ENCODE measurements at regions not wholly inside any gene's neighbourhood (a gene's known extent, or its start where the extent isn't known, plus 50 kb on each side); places are given as distances from the start of the nearest gene placed in this dataset.
"Not testable (repeated sequence)": the region's sequence is repeated elsewhere in the genome, so short reads cannot be mapped to it uniquely, and the experiment has no call there.

DNA sequence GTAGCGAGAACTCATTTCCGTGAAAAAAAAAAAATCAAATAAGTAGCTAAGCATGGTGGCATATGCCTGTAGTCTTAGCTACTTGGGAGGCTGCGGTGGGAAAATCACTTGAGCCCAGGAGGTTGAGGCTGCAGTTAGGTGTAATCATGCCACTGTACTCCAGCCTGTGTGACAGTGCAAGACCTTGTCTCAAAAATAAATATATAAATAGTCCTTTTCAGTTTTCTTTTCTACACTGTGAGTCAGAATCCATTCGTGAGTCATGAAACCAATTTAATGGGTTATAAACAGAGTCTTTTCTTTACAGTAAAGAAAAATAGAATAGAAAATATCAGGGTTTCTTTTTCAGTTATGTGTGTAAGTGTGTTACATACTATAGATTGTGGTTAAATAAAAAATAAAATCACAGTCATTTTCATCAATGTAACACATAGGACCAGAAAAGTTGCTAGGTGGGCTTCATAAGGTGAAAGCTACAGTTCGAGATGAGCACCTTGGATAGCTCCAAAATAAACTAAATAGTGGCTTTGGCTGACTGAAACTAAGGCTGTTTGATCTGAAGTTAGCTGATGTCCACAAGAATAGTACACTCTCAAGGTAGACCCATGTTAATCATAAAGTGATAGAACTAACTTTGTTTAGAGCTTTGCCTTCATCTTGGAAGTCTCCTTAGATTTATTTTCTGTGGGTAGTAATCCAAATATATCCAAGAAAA lies 781.1 kb downstream of the GATA3 start:
- no peak for DNase-seq
- ATAC-seq: no peak
- intact Hi-C loops (cut with DNase I): no loop called here

DNA sequence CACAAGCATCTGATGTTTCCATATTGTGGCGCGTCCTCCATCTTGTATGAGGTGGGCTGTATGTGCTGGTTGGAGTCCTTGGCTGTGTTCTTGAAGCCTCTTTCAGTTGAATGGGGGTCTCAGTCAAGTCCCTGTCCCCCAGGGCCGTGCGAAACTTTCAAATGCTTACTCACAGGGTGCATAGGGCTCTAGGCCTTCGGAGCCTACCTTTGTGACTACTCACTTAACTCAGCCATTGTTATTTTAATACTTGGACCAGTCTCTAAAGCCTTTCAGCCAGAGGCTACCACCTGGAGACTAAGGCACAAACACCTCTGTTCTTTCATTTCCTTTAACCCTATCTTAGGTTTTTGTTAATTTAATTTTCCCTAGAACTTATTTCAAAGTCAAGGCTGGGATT lies 785.9 kb downstream of the GATA3 start:
- no peak for ATAC-seq

DNA sequence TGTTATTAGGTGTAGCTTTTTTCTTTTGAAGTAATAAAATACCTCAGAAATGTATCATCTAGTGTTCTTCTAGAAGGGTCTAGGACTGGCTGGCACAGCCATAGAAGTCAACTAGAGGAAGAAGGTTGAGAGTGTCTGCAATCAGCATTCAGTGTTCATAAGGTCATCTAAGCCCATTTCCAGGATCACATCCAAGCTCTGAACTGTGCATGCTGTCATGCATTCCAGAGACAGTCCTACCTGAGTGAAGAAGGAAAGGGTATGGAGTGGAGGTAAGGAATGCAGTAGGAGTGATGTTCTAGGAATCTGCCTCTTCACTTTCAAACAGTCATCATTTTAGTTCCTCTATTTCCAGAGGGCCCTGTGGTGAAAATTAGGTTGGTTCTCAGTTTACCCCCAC lies 789.7 kb downstream of the GATA3 start:
- ATAC-seq (no peak), DNase-seq (no peak)
- intact Hi-C loops (cut with DNase I): no loop called here

More for the DNA sequence above, 785.9 kb downstream of the GATA3 start:
- DNase-seq: no peak
- intact Hi-C loops (cut with DNase I): no loop called here

DNA sequence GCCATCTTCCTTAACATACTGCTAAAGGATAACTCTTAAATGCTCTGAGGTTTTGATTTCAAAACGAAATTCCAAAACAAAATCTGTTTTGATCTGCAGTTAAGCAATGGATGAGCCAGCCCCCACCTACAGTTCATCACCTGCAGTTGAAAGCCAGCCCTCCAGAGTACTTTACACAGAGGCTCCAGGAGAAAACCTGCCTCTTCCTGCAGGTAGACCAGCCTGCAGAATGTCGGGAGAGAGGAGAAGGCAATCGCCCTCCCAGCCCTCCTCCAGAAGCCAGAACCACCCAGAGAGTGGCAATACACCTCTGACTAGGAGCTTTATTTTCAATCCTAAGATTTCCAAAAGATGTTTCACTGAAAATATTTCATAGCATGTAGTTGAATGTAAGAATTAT lies 798.1 kb downstream of the GATA3 start:
- intact Hi-C loops (cut with DNase I): no loop called here
- ATAC-seq (no peak), DNase-seq (no peak)

DNA sequence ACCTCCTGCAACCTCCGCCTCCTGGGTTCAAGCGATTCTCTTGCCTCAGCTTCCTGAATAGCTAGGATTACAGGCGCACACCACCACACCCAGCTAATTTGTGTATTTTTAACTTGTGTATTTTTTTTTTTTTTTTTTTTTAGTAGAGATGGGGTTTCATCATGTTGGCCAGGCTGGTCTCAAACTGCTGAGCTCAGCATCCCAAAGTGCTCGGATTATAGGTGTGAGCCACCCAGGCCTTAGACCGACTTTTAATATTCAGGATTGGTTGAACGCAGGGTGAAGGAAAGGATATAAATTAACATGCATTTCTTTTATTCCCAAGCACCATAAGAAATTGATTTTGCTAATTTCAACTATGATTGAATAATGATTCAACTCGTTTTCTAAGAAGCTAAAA lies 798.6 kb downstream of the GATA3 start:
- ATAC-seq: no peak
- no peak for DNase-seq
- intact Hi-C loops (cut with DNase I): no loop called here

DNA sequence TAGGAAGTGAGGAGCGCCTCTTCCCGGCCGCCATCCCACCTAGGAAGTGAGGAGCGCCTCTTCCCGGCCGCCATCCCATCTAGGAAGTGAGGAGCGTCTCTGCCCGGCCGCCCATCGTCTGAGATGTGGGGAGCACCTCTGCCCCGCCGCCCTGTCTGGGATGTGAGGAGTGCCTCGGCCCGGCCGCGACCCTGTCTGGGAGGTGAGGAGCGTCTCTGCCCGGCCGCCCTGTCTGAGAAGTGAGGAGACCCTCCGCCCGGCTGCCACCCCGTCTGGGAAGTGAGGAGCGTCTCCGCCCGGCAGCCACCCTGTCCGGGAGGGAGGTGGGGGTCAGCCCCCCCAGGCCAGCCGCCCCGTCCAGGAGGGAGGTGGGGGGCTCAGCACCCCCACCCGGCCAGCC lies 814.4 kb downstream of the GATA3 start:
- intact Hi-C loops (cut with DNase I); ATAC-seq; DNase-seq: not testable (repeated sequence)

DNA sequence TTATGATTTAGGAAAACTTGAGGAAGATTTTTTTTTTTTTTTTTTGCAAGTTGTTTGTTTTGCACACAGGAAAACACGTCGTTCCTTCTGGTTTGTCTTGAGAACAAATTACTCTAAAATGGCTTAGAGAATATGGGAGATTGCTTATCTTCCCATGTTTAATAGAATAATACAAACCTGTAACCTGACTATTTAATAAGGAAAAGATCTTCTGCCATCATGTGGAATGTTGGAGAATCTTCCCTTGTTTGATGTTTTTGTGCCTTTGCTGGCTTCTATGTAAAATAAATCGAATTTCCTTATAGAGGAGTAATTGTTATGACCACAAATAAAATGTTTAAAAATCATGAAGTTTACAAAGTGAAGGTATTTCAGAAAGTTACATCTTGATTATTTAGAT lies 818.8 kb downstream of the GATA3 start:
- DNase-seq: no peak
- no peak for ATAC-seq
- intact Hi-C loops (cut with DNase I): no loop called here

DNA sequence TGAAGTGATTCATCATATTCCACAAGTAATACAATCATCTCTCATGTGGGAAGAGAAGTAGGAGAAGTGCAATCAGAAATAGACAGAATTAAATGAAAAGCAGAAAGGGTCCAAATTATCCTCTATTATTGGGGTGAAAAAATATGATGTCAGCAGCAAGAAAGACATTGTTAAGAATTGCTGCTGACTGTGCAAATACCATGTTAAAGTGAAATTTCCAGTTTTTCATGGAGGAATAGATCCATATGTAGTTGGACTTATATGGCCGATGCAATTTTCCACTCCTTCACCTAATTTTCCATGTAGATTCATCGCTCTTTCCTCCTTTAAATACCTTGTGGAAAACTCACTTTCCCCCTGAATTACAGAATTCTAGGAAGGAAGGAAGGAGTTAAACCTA lies 819.8 kb downstream of the GATA3 start:
- intact Hi-C loops (cut with DNase I): no loop called here
- ATAC-seq (no peak), DNase-seq (no peak)

DNA sequence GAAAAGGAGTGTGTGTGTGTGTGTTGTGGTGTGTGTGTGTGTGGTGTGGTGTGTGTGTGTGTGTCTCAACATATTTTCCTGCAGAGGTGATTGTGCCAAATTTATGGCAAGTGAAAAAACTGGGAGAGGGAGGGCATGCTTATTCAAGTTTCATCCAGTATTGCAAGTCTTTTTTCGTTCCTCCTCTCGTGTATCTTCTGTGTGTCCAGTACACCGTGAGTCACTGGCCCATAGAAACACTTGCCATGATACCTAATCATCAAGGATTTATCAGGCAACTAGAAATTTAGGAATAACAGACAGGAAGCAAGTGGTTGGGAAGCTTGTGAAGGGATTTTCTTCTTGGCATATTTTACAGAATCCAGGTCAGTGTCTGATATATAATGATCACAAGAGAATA lies 820.5 kb downstream of the GATA3 start:
- intact Hi-C loops (cut with DNase I): no loop called here
- ATAC-seq (no peak), DNase-seq (no peak)

DNA sequence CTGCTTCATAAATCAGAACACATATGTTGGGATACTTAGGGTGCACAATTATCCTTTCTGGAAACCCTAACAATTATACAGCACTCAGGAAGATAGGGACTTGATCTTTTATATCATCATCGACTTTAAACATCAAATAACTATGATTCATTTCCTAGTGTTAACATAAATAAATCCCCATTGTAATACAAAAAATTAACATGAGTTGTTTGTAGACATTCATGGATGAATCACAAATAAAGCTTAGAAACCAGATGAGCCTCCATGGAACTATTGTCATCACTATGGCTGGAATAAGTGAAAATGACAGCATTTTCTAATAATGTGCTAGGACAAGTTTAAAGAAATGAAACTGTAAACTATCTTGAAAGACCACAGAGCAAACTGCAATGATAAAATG lies 821.7 kb downstream of the GATA3 start:
- no peak for DNase-seq
- no peak for ATAC-seq
- intact Hi-C loops (cut with DNase I): no loop called here

DNA sequence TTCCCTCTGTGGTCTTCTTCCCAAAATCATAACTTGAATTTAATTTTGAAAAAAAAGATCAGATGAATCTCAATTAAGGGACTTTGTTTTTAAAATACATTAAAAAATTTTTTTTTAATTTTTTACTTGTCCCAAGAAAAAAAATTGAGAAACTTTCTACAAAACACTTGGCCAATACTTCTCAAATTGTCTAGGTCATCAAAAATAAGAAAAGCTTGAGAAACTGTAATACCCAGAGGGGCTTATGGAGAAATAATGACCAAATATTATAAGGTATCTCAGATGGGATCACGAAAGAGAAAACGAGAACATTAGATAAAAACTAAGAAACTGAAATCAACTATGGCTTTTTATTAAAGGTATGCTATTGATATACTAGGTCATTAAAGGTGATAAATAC lies 835.0 kb downstream of the GATA3 start:
- ATAC-seq (no peak), DNase-seq (no peak)
- intact Hi-C loops (cut with DNase I): no loop called here

DNA sequence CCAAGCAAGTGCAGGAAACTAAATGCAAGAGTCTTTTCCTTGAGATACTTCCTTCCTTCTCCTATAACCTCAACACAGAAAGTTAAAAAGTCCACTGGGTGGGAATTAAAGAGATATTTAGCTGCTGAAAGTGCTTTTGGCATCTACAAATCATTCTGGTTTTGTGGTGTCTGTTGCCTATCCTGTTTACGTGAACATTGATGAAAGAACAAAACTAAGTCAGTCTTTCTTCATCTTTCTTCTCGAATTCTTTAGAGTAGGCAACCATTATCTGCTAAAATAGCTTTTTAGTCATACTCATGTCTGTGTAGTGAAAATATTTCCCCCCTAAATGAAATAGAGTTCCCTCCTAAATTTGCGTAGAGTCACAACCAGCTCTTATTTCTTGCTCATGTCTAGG lies 838.6 kb downstream of the GATA3 start:
- DNase-seq (no peak), ATAC-seq (no peak)
- intact Hi-C loops (cut with DNase I): no loop called here

DNA sequence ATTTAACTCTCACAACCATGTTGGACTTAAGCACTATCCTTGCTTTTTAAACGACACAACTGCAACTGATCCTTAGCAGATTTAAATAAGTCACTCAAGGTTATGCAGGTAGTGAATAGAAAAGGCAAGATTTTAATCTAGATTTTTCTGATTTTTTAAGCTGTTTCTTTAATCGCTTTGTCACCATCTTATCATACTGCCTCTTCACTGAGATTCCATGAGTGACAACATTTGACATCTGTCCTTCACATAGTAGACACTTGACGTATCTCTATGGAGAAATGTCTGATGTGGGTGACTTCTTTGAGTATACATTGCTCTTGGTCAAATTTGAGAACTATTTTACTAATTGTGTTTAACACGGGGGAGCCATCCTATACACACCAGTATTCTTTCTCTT lies 839.7 kb downstream of the GATA3 start:
- no peak for ATAC-seq
- DNase-seq: no peak
- intact Hi-C loops (cut with DNase I): no loop called here

DNA sequence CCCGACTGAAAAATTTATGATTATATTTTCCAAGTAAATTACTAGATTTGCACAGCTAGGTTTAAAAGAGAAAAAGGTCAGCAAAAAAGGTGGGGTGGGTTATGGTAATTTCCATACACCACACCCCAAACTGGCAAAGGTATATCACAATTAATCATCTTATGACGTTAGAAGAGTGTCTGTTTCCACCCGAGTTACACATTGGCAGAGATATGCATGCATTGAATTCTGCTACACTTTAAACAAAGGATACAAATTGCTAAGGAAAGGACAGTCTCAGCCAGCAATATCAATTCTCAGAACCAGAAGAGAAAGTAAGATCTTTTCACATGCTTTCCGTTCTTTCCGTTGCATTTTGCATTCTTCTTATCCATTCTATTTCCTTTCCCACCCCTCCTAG lies 843.3 kb downstream of the GATA3 start:
- DNase-seq: no peak
- intact Hi-C loops (cut with DNase I): no loop called here
- no peak for ATAC-seq

DNA sequence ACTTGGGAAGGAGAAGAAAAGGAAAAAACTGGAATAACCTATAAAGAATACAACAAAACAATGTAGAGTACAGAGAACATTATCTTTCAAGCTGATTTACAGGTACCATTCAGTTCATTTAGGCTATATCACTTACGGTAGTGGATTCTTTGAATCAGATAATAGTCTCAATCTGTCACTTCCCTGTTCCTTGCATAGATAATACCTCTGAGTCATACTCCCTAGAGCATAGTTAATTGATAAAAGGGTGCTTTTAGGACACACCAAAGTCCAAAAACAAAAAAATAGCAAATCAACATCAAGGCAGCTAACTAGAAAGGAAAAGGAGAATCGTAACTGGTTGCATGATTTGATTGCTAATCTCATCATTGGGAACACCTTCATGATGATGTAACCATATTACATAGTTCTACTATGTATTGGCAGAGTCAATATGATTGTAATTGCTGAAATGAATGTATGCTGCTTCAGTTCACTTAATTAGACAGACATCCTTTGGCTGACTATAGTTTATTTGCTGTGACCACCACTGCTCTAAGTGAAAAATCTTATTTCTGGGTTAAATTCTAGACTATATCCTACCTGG lies 844.4 kb downstream of the GATA3 start:
- intact Hi-C loops (cut with DNase I): no loop called here
- DNase-seq: no peak
- no peak for ATAC-seq

DNA sequence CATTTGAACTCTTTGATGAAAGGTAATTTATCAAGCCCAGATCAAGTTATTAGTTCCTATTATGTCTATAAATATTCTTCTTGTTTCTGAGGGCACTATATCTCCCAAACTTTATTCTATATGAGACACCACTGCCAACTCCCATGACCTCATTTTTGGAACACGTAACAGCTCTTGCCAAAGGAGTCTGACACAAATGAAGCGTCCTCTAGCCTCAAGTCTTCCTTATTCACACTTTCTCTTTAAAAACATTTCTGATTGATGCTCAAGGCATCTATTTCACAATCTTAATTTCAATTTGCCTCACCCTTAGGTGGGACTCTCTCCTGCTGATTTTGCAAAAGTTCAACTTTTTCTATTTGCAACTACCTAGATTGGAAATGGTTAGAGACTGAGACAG lies 848.4 kb downstream of the GATA3 start:
- ATAC-seq: no peak
- intact Hi-C loops (cut with DNase I): no loop called here
- DNase-seq: no peak

DNA sequence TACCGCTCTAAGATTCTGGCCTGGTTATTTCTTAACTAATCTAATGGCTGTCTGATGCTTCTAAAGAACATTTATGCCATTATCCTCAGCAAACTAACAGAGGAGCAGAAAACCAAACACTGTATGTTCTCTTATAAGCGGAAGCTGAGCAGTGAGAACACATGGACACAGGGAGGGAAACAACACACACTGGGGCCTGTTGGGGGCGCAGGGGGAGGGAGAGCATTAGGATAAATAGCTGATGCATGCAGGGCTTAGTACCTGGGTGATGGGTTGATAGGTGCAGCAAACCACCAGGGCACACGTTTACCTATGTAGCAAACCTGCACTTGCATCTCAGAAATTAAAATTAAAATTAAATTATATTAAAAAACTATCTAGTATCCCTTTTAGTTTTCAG lies 853.5 kb downstream of the GATA3 start:
- no peak for ATAC-seq

DNA sequence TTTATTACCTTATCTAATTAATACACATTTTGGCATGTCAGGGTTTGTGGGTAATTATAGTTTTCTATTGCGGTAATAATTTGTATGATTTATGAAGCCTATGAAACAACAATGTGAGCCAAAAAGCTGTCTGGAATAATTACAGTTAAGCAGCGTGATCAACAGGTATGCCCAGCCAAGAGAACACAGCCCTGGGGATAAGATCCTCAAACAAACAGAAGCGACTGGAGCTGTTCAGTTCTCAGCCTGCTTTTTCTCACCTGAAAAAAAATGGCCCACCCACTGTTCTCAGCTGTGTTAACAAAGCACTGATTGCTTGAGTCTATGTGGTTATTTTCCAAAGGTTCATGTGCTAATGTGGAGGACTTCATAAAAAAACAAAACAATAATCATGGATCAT lies 855.8 kb downstream of the GATA3 start:
- ATAC-seq (no peak), DNase-seq (no peak)
- intact Hi-C loops (cut with DNase I): no loop called here

More for the DNA sequence above, 853.5 kb downstream of the GATA3 start:
- no peak for DNase-seq
- intact Hi-C loops (cut with DNase I): no loop called here

DNA sequence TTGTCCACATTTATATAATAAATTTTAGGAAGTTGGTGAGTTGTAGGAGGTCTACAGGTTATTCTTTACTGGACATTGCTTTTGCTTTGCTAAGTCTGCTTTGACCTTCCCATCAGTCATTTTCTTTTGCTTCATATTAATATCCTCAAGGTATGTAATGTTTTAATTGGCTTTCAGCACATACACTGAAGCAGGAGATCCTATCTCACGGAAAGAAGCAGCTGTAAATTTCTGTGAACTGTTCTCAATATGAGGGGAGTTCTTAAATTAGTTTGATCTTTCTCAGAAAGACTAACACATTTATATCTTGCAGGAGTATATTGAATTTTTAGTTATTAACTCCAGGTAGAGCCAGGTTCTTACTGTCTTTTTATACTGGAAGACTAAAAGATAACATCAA lies 856.5 kb downstream of the GATA3 start:
- DNase-seq (no peak), ATAC-seq (no peak)
- intact Hi-C loops (cut with DNase I): no loop called here

DNA sequence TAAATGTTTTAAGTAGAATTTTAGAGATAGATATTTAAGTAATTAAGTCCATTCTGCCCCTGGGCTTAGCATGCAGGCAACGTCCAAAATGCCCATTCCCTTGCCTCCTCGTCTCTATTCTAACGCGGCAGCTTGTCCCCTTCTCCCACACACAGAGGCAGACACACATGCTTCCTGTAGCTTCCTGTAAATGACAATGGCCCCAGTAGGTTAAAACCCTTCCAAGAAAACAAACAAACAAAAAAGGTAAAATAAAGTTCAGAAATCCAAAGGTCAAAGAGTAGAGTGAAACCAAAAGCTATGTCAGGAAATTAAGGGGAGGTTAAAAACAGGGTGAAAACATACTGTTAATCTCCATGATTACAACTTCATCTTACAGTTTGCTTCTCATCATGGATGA lies 857.6 kb downstream of the GATA3 start:
- intact Hi-C loops (cut with DNase I): no loop called here
- ATAC-seq: no peak
- DNase-seq: no peak

DNA sequence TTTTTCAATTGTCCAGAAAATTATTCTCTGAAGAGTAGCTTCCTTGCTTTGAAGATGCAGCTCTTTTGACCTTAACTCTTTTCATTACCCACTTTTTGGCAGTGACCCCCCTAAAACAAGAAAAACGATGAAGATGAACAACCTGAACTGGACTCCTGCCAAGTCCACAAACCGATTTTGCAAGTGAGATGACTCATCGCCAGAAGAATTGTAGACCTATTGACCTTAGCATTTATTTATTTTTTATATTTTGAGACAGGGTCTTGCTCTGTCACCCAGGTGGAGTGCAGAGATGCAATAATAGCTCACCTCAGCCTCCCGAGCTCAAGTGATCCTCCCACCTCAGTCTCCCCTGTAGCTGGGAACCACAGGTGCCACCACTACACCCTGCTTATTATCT lies 859.2 kb downstream of the GATA3 start:
- DNase-seq: no peak
- intact Hi-C loops (cut with DNase I): no loop called here
- no peak for ATAC-seq

DNA sequence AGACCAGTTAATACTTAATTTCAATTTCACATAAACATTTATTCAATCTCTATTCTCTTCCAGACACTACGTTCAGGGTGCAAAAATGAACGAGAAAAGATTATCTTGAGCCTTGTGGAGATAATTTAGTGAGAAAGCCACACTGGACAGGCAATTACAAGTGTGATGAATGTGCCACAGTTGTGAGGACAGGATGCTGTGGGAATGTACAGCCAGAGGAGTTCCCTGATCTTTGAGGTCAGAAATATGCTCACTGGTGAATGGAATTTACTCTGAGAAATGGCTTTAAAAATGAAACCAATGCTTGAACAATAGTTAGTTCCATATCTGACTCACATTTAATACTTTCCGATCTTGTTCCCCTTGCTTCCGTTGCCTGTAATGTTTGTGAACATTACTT lies 864.8 kb downstream of the GATA3 start:
- ATAC-seq (no peak), DNase-seq (no peak)
- intact Hi-C loops (cut with DNase I): no loop called here
